ENCODE measurements at regions not wholly inside any gene's neighbourhood (a gene's known extent, or its start where the extent isn't known, plus 50 kb on each side); places are given as distances from the start of the nearest gene placed in this dataset.

DNA sequence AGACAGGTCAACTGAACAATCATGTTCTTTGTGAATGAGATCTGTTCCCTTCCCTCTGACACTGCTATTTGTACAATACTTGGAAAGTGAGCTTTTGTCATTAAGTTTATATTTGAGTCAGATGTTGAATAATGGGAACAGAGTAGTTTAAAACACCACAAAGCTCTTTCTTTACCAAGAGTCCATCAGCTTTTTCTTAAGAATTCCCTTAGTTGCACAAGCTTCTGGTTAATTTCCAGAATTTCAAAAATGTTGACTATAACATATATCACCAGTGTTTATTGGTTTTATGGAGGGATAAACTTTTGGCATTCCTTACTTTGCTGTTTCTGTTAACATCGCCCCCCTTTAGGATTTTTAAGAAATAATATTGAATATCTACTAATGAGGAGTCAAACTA, 403.7 kb downstream of the CCDC85A start:
- dilution Hi-C loops (cut with MboI; ENCODE audit: extremely low pct_ligation_motif_present, low sequenced_read_pairs), result no loop called here
- DNase-seq (ENCODE audit: low read depth, low spot score) (no peak), FAIRE-seq (no peak)
- ChIA-PET CTCF (no interaction called here), POLR2A (no interaction called here)
- no peaks in the 10 kb centered on the region for H3K9me3 ChIP-seq (replicated peaks; ENCODE audit: control insufficient read depth, insufficient read depth, low read length)
- no peaks in the 10 kb centered on the region for H3K9me1 ChIP-seq (replicated peaks; ENCODE audit: control insufficient read depth, extremely low read depth, insufficient read depth, low read length)
- H3K27me3 ChIP-seq (ENCODE audit: control insufficient read depth in 2 of 2, insufficient read depth in 2 of 2, low read length in 2 of 2), result no peaks in the 10 kb centered on the region
- H3K4me3 ChIP-seq (replicated peaks in 1 of 3; ENCODE audit: insufficient read depth in 1 of 3, low read depth in 1 of 3, low read length in 3 of 3), result no peak overlapping the region
- BruUV-seq (replicated peaks), result no TSS peak
- TF ChIP-seq, protein P1, sequence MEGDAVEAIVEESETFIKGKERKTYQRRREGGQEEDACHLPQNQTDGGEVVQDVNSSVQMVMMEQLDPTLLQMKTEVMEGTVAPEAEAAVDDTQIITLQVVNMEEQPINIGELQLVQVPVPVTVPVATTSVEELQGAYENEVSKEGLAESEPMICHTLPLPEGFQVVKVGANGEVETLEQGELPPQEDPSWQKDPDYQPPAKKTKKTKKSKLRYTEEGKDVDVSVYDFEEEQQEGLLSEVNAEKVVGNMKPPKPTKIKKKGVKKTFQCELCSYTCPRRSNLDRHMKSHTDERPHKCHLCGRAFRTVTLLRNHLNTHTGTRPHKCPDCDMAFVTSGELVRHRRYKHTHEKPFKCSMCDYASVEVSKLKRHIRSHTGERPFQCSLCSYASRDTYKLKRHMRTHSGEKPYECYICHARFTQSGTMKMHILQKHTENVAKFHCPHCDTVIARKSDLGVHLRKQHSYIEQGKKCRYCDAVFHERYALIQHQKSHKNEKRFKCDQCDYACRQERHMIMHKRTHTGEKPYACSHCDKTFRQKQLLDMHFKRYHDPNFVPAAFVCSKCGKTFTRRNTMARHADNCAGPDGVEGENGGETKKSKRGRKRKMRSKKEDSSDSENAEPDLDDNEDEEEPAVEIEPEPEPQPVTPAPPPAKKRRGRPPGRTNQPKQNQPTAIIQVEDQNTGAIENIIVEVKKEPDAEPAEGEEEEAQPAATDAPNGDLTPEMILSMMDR (IDR thresholded peaks at IDR 0.05; ENCODE audit: extremely low read depth in 1 of 2, insufficient read depth in 1 of 2, low read depth in 1 of 2, low read length in 2 of 2), result no peak
- no peak for TF ChIP-seq POLR2AphosphoS5 (IDR thresholded peaks at IDR 0.05; ENCODE audit: insufficient read depth, low read depth, low read length)
- TF ChIP-seq MYC (IDR thresholded peaks at IDR 0.05; ENCODE audit: low read depth, low read length), result no peak
- TF ChIP-seq JUN (IDR thresholded peaks at IDR 0.05; ENCODE audit: borderline replicate concordance, insufficient read depth, insufficient read length, low read depth), result no peak
- TF ChIP-seq, protein P2, sequence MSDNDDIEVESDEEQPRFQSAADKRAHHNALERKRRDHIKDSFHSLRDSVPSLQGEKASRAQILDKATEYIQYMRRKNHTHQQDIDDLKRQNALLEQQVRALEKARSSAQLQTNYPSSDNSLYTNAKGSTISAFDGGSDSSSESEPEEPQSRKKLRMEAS (IDR thresholded peaks at IDR 0.05; ENCODE audit: insufficient read depth, insufficient read length), result no peak
- TF ChIP-seq POLR2A (IDR thresholded peaks at IDR 0.05; ENCODE audit: low read depth, low read length), result no peak
- no peak for TF ChIP-seq EZH2 (IDR thresholded peaks at IDR 0.05; ENCODE audit: borderline replicate concordance, low read depth, low read length, severe bottlenecking)
- no peak for TF ChIP-seq FOS (IDR thresholded peaks at IDR 0.05; ENCODE audit: borderline replicate concordance, insufficient read depth, low read length)
- no peak for TF ChIP-seq GATA2 (IDR thresholded peaks at IDR 0.05; ENCODE audit: insufficient read depth, insufficient read length, low read depth, low read length)
- no peak overlapping the region for H3K27ac ChIP-seq (ENCODE audit: insufficient read depth, low read depth, low read length)
- peaks cover 2% of the 10 kb centered on the region for H3K4me1 ChIP-seq (ENCODE audit: control insufficient read depth, extremely low read depth, insufficient read depth, low read length)
- no peak overlapping the region for H2AFZ ChIP-seq (ENCODE audit: low read depth, low read length)
- no peaks in the 10 kb centered on the region for H3K36me3 ChIP-seq (ENCODE audit: control insufficient read depth in 2 of 2, extremely low read depth in 1 of 2, insufficient read depth in 2 of 2, low read length in 2 of 2)
- no peak overlapping the region for H3K9ac ChIP-seq (replicated peaks; ENCODE audit: extremely low read depth, insufficient read depth, low read length)
- H4K20me1 ChIP-seq (replicated peaks; ENCODE audit: control insufficient read depth, extremely low read depth, insufficient read depth, low read length), result no peaks in the 10 kb centered on the region
- no peak overlapping the region for H3K4me2 ChIP-seq (ENCODE audit: insufficient read depth, low read length)
- H3K79me2 ChIP-seq (ENCODE audit: control insufficient read depth, insufficient read depth, low read length), result no peaks in the 10 kb centered on the region
- intact Hi-C loops (cut with micrococcal nuclease), result no loop called here

Data from endothelial cell of umbilical vein (primary cell).